Prostate gland (tissue), 2 donors: ENCODE measurements at regions not wholly inside any gene's neighbourhood (a gene's known extent, or its start where the extent isn't known, plus 50 kb on each side); places are given as distances from the start of the nearest gene placed in this dataset.

Source experiments
- DNase-seq: peaks from one replicate; pipeline ENCODE4 v3.0.0-alpha.2; 2019; ENCODE audit warnings: low spot score
- H3K27ac ChIP-seq, 2 donors: fragments of 200-600 bp; sonication (generic); 2 replicates each; pipeline ENCODE4 v1.5.1; 2017 to 2019
- H3K27me3 ChIP-seq: fragments of 200-600 bp; sonication (generic); replicated peaks from 2 replicates; pipeline ENCODE4 v1.5.1; 2019; ENCODE audit not compliant: insufficient read depth
- H3K36me3 ChIP-seq, 2 donors: fragments of 200-600 bp; sonication (generic); 1 replicate in 1 of 2; 2 replicates in 1 of 2; pipeline versions ENCODE4 v1.5.1 to v1.8.1; 2017 to 2019
- H3K4me1 ChIP-seq: fragments of 200-600 bp; sonication (generic); replicated peaks from 2 replicates; pipeline ENCODE4 v1.5.1; 2019
- H3K4me3 ChIP-seq, 2 donors: fragments of 200-600 bp; sonication (generic); 2 replicates each; pipeline ENCODE4 v1.5.1; 2017 to 2019
- H3K9me3 ChIP-seq: fragments of 200-600 bp; sonication (generic); 2 replicates; pipeline ENCODE4 v1.5.1; 2017
- POLR2A ChIP-seq: fragments of 450-650 bp; IDR thresholded peaks from one replicate; pipeline ENCODE4 v1.6.1; 2016; ENCODE audit warnings: antibody characterized with exemption, mild to moderate bottlenecking
- POLR2AphosphoS5 ChIP-seq: sonication (generic); formaldehyde crosslinking; IDR thresholded peaks from one replicate; pipeline ENCODE4 v1.6.1; 2017; ENCODE audit warnings: antibody characterized with exemption
- WGBS: methylation state at CpG from one replicate; pipeline ENCODE4 v1.1.5; 2018; 5-methylcytosine and 5-hydroxymethylcytosine counted together
- intact Hi-C: fragments of 100-400 bp; cut with DNase I; formaldehyde crosslinking; loops from one replicate; pipeline ENCODE4 v1.14.2; 2022
- TF ChIP-seq, protein P1 (sequence below), 4 experiments: fragments of 200-600 bp in 2 of 4; fragments of 450-650 bp in 2 of 4; sonication (generic) in 2 of 4; IDR thresholded peaks; 1 replicate in 3 of 4; 2 replicates in 1 of 4; pipeline ENCODE4 v1.5.1; 2016 to 2019; ENCODE audit warnings: antibody characterized with exemption in 4 of 4, mild to moderate bottlenecking in 2 of 4, moderate library complexity in 2 of 4

DNA sequence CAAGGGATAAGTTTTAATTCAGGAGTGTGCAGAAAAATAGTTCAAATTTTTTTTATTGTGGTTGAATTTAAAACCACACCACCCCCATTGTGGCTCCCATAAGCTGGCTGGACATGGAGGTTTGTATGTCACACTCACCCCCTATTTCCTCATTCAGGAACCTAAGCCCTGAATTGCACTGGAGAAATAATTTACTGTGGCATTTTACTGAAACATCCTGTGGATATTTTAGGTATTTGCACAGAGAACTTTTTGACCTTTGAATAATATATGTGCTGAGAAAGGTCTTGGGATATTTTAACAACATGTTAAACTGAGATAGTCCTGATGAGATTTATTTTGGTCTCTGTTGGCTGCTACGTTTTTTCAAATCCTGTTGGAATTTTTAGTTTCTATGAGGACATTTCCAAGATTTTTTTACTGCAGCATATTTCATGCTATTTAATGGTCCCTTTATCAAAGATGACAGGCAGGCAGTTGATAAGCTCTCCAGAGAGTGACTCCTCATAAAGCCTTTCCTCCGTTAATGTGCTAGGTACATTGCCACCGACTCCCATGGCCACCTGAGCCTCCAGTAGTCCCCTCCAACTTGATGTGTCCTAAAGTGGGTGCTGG, 51.2 kb upstream of the PALM2AKAP2 start:
- H3K4me1 ChIP-seq: no peaks in the 10 kb centered on the region
- no peaks in the 10 kb centered on the region for H3K27me3 ChIP-seq
- H3K4me3 ChIP-seq: no peak overlapping the region
- WGBS: 57% methylated on average over 3 of the region's 3 CpGs
- no peak overlapping the region for H3K27ac ChIP-seq
- intact Hi-C loops: no loop called here
- H3K36me3 ChIP-seq: no peaks in the 10 kb centered on the region
- no peak for TF ChIP-seq POLR2AphosphoS5
- no peak for TF ChIP-seq POLR2A
- TF ChIP-seq, protein P1, sequence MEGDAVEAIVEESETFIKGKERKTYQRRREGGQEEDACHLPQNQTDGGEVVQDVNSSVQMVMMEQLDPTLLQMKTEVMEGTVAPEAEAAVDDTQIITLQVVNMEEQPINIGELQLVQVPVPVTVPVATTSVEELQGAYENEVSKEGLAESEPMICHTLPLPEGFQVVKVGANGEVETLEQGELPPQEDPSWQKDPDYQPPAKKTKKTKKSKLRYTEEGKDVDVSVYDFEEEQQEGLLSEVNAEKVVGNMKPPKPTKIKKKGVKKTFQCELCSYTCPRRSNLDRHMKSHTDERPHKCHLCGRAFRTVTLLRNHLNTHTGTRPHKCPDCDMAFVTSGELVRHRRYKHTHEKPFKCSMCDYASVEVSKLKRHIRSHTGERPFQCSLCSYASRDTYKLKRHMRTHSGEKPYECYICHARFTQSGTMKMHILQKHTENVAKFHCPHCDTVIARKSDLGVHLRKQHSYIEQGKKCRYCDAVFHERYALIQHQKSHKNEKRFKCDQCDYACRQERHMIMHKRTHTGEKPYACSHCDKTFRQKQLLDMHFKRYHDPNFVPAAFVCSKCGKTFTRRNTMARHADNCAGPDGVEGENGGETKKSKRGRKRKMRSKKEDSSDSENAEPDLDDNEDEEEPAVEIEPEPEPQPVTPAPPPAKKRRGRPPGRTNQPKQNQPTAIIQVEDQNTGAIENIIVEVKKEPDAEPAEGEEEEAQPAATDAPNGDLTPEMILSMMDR (IDR thresholded peaks at IDR 0.05): no peak
- no peak for DNase-seq
- no peaks in the 10 kb centered on the region for H3K9me3 ChIP-seq

DNA sequence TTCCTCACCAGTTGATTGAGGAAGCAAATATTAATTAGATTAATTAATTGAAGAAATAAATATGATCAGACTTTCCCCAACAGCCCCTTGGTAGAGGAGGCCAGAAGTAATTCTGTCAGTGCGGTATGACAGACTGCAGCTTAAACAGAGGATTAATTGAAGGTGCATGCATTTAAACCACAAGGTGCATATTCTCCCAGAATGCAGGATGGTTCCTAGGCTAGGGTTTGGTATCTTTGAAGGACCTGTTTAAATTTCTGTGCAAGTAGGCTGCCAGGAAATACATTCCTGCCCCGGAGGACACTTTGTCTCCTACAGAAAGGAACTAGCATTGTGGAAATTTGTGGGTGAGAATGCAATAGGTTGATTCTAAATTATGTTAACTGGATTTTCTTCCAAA, 50.5 kb upstream of the PALM2AKAP2 start:
- TF ChIP-seq POLR2AphosphoS5: no peak
- TF ChIP-seq, protein P1 (IDR thresholded peaks at IDR 0.05): no peak
- TF ChIP-seq POLR2A: no peak
- intact Hi-C loops: no loop called here
- H3K27me3 ChIP-seq: no peaks in the 10 kb centered on the region
- no peak overlapping the region for H3K27ac ChIP-seq
- H3K4me3 ChIP-seq: no peak overlapping the region
- no peaks in the 10 kb centered on the region for H3K9me3 ChIP-seq
- no peaks in the 10 kb centered on the region for H3K4me1 ChIP-seq
- DNase-seq: no peak
- no peaks in the 10 kb centered on the region for H3K36me3 ChIP-seq
- WGBS: 73% methylated on average over 2 of the region's 2 CpGs
